Bronchial epithelial cell (primary cell): ENCODE measurements at regions not wholly inside any gene's neighbourhood (a gene's known extent, or its start where the extent isn't known, plus 50 kb on each side); places are given as distances from the start of the nearest gene placed in this dataset.

ENCODE experiments used
- DNase-seq: peaks from one replicate; pipeline ENCODE4 v3.0.0-alpha.2; 2010; ENCODE audit warnings: low read depth
- FAIRE-seq: peaks from 2 replicates; lab custom pipeline; 2011; peaks lifted over from hg19 to GRCh38; lab: Jason Lieb, UNC
- H3K27me3 ChIP-seq: 2 replicates; pipeline ENCODE4 v1.5.1; 2011; ENCODE audit warnings: low read length; ENCODE audit not compliant: control insufficient read depth, insufficient read depth
- H3K36me3 ChIP-seq: 2 replicates; pipeline ENCODE4 v1.5.1; 2011; ENCODE audit warnings: low read length; ENCODE audit not compliant: control insufficient read depth, insufficient read depth
- H3K4me3 ChIP-seq: 2 replicates; pipeline ENCODE4 v1.5.1; 2011; ENCODE audit warnings: mild to moderate bottlenecking, low read depth, low read length, control low read depth
- CTCF ChIP-seq: IDR thresholded peaks from 2 replicates; pipeline ENCODE4 v1.5.1; 2011; ENCODE audit warnings: mild to moderate bottlenecking, moderate library complexity, low read length, control low read depth, inconsistent platforms; ENCODE audit not compliant: insufficient read depth, severe bottlenecking

GRCh38 chr1:70567167-70567566 is 156.1 kb downstream of the CTH start:
- FAIRE-seq (no peak), DNase-seq (no peak)
- no peak for TF ChIP-seq CTCF
- Histone ChIP-seq H3K36me3 (no peaks in the 10 kb centered on the region), H3K27me3 (no peaks in the 10 kb centered on the region), H3K4me3 (no peak overlapping the region)

DNA sequence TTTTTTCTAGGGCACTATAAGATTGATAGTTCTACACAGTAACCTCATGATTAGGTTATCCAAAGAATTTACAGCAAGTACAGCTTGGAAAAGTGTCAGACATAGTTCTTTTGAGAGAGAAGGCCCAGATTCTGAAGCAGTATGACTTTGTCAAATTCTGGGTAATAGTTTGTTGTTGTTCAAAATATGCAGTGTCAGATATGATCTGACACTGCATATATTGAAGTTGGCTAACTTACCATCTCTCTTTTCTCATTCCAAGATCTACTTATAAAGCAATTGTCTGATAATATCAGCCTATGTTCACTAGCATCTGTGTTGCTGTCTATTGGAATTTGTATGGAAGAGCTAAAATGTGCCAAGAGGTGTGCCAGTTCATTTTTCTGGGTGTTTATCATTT is 160.1 kb downstream of the CTH start:
- Histone ChIP-seq H3K36me3 (no peaks in the 10 kb centered on the region), H3K4me3 (no peak overlapping the region), H3K27me3 (no peaks in the 10 kb centered on the region)
- TF ChIP-seq CTCF, result no peak
- FAIRE-seq (no peak), DNase-seq (no peak)

DNA sequence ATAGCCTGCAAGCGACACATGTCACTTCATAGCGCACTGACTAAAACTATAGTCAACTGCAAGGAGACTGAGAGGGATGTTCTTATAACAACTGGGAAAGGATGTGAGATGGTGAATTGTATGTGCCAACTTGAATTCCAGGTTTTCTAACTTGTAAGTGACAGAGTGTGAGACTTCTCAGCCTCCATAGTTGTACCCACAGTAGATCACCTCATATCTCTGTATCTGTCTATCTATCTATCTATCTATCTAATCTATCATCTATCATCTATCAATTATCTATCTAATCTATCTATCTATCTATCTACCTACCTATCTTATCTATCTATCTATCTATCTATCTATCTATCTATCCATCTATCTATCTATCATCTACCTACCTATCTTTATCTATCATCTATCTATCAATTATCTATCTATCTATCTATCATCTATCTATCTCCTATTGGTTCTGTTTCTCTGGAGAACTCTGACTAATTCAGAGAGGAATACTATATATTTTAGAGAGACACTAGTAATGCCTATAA is 162.3 kb downstream of the CTH start:
- FAIRE-seq (no peak), DNase-seq (no peak)
- TF ChIP-seq CTCF, result no peak
- H3K36me3 ChIP-seq, result no peaks in the 10 kb centered on the region
- H3K27me3 ChIP-seq, result no peaks in the 10 kb centered on the region
- H3K4me3 ChIP-seq, result no peak overlapping the region

DNA sequence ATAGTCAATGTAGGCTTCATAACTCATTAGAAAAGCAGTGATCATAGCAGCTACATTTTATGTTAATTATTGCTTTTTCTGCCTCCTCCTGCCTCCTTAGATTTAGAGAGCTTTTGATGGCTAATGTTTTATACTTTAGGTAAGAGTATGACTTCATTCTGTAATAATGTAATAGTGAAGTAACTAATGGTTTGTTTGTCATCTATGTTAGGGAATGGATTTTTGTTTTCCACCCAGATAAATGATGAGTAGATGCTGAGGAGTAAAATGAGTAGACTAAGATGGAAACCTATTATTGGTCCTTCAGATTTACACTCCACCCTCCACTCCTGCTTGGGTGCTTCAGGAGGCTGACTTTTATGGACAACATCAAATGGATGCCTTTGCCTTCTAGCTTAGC is 170.6 kb downstream of the CTH start:
- DNase-seq (no peak), FAIRE-seq (no peak)
- H3K36me3 ChIP-seq, result no peaks in the 10 kb centered on the region
- no peaks in the 10 kb centered on the region for H3K27me3 ChIP-seq
- TF ChIP-seq CTCF, result no peak
- H3K4me3 ChIP-seq, result no peak overlapping the region

DNA sequence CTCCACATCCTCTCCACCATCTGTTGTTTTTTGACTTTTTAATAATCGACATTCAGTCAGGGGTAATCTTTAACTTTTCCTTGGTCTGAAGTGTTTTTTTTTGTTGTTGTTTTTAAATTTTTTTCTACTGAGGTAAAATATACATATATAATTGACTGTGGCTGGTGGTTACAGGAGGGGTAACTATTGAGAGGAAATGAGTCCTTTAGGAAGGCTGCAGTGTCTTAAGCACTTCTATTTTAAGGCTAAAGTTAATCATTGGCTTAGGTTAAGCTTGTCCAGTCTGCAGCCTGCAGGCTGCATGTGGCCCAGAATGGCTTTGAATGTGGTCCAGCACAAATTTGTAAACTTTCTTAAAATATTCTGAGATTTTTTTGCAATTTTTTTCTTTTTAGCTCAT is 172.5 kb downstream of the CTH start:
- FAIRE-seq, result no peak
- H3K27me3 ChIP-seq, result no peaks in the 10 kb centered on the region
- no peak for TF ChIP-seq CTCF

DNA sequence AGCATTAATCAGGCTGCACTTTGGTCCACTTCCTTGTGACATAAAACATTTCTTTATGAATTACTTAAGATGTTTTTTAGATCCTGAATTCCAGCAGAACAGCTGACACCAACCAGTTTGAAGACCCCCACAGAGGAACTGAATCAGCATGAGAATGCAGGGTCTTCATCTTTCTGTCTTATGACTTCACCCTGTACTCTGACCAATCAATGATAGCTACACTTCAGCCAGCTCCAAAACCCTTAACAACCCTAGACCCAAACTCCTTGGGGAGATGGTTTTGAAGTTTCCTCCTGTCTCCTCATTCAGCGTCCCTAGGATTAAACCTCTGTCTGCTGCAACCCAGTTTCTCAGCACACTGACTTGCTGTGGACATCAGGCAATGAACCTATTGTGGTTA is 175.0 kb downstream of the CTH start:
- H3K4me3 ChIP-seq, result no peak overlapping the region
- FAIRE-seq, result no peak
- no peak for TF ChIP-seq CTCF
- no peaks in the 10 kb centered on the region for H3K27me3 ChIP-seq
- no peaks in the 10 kb centered on the region for H3K36me3 ChIP-seq
- no peak for DNase-seq

More for the DNA sequence above, 172.5 kb downstream of the CTH start:
- Histone ChIP-seq H3K4me3 (no peak overlapping the region), H3K36me3 (no peaks in the 10 kb centered on the region)
- DNase-seq, result no peak
